ENCODE measurements at regions not wholly inside any gene's neighbourhood (a gene's known extent, or its start where the extent isn't known, plus 50 kb on each side); places are given as distances from the start of the nearest gene placed in this dataset.
A peak's percentile ranks its signal among the peaks of the same experiment; 100 is the strongest.

DNA sequence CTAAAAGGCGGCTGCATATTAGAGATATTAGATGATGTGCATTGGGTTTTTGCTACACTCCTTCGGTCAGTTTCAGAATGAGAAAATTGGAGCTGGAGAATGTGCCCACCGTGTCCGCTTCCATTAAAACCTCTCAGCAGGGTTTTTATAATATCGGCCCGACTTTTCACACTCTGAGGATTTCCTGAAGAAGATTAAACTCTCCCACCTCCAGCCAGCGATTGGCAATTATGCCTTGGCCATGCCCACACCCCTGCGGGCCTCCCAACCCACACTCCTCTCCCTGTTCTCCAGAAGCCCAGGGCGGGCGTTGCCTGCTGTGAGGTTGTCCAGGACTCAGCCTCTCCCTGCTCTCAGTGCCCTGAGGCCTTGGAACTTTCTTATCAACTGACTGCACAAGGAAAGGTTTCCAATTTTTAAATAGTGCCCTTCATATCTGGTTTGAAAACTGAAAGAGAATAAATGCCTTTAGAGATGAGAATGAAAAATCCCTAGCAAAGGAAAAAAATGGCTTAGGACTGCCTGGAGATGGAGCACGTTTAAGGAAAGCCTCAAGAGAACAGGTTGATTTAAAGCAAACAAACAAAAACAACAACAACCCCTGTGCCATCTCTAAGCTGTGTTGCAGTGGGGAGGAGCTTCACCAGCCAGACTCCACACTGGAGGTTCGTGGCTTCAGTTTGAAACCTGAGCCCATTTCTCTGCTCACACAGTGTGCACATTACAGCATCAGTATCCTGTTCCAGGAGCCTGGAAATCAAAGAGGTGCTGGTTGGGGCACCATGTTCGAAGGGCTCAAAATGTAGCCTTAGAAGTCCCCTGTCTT lies 292.9 kb downstream of the NSG2 start:
- peak; percentile 92 for DNase-seq

DNA sequence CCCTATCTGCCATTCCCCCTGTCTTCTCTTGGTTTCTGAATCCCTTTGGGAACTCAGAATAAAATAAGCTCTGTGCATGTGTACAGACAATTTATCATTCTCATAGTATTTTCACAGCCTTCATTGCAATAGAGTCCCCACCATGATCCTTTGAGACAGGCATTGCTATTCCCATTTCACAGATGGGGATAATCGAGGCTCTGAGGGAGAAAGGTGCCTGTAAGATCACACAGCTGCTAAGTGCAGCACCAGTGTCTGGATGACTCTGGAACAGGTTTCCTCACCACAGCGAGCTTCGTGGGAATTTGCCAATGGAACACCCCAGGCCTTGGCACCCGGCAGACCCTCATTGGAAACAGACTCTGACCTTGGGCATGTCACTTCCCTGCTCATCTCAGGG lies 293.6 kb downstream of the NSG2 start:
- no peak for DNase-seq

DNA sequence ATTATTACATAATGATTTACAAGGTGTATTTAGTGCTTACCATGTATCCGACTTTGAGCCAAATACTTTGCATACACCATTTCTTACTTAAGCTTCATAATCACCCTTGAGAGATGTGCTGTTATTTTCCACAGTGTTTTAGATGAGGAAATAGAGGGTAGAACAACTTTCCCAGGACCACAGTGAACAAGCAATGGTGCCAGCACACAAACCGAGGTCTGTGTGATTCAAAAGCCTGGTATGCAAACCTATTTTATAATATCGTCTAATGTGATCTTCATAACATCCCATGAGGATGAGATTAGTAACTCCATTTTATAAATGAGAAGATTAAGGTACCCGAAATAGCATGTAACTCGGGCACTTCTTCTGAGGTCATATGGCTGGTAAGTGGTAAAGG lies 294.7 kb downstream of the NSG2 start:
- no peak for DNase-seq

DNA sequence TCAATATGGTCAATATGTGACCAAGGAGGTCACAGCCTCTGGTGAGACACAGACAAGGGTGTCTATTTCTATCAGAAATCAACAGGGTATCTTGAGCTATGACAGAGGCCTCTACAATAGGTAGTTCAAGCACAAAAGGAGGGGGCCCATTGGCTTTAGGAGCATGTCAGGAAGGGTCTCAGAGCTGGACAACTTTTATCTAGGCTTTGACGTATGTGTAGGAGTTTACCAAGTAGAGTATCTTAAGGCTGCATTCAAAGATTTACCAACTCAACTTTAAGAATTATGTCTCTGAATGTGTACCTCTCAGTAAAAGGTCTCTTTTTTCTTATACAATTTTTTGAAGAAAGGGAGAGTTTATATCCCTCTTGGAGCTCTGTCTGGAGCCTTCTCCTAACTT lies 297.2 kb downstream of the NSG2 start:
- DNase-seq, result no peak

DNA sequence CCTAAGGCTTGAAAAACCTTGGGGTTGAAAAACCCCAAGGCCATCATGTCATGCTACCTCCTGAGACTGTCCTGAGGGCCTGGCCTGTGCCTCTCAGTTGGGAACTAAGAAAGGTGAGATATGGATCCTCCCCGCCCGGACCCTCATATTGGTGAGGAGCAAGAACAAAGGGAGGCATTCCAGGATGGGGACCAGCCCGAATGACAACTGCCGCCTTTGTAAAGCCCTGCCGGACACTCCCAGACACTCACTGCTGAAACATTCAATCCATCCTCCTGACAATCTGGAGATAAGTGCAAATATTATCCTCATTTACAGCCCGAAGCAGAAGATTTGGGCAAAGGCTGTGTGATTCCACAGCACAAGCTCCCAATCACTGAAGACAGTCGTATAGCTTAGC lies 298.3 kb downstream of the NSG2 start:
- DNase-seq, result no peak

DNA sequence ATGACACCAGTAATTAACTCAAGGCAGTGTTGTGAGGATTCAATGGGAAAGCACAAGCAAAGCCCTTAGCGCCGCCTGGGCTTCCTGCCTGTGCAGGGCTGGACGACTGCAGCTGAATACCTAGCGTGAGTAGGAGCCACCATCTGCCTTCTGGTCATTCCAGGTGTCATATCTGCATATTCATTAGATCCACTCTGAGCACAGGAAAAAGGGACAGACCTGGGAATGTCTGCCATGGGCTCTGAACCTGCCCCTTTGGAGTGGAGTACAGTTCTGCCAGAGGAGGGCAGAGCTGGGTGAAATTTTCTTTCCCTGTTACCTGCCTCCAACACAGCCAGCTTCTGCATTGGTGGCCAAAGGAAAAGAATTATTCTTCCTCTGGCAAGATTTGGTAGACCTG lies 298.8 kb downstream of the NSG2 start:
- DNase-seq, result peak; percentile 87

DNA sequence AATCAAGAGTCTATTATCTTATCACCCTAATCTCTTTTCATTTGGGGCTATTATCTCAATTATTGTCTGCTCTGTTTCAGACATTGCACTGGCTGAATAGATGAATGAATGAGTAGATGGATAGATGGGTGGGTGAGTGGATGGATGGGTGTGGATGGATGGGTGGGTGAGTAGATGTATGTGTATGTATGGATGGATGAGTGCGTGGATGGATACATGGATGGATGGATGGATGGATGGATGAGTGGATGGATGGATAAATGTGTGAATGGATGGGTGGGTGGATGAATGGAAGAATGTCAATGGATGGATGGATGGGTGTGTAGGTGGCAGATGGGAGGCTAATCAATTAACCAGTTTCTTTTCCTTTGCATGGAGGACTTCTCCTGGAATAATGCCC lies 301.7 kb downstream of the NSG2 start:
- no peak for DNase-seq

DNA sequence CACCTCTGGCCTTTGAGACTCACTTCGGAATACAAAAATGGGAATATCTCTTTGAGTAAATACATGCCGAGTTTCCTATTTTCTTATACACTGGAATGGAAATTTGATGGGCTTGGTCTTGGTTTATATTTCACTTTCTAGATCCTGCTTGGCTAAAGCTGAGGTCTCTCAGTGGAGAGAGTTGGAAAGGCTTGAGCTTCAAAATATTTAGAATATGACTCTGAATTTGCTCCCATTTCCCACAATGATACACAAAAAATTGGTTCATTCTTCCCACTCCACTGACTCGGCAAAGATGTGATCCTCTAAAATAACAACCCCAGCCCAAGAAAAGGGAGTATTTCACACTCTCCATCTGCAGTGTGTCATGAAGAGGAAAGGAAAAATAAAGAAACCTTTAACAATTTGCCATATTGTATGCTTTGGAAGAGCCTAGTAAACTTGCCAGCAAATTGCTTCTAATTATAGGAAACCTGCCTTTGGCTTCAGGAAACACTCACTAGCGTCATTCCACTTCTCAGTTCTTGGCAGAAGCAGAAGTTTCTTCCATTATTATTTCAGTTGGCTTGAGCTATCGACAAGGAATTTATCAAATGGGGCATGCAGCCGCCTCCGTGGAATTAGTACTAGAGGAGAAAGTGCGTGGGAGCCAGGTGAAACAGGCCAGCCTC lies 302.9 kb downstream of the NSG2 start:
- DNase-seq, result peak; percentile 11

DNA sequence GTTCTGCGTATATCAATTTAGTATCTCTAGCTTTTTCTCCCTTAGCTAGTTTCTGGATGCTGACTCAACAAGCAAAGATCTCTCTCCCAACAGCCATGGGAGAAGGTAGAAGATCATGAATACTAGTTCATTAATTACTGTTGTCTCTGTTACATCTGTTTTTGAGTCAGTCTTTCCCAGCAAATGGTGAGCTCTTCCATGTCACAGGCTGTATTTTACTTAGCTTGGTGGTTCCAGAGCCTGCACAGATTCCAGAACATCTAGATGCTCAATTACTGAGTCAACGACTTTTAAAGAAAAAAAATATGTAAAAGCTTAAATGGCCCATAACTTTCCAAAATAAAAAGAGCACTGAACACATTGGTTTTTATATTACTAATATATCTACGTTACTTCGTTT lies 307.2 kb downstream of the NSG2 start:
- no peak for DNase-seq

DNA sequence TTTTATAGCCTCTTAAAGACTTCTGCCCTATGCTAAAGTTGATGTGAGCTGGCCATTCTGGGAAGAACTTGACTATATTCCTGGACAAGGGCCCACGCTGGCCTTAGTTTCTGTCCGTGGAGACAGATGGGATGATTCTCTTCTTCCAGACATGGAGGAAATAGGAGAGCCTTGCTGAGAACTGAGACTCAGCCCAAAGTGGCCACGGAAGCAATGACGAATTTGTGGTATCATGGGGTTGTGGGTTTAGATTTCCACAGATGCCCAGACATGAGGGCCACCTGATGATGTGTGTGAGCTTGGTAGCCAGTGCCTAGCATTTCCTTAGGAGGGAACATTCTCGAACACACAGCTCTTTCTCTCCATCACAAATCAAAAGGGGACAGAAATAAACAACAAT lies 309.1 kb downstream of the NSG2 start:
- DNase-seq, result no peak

DNA sequence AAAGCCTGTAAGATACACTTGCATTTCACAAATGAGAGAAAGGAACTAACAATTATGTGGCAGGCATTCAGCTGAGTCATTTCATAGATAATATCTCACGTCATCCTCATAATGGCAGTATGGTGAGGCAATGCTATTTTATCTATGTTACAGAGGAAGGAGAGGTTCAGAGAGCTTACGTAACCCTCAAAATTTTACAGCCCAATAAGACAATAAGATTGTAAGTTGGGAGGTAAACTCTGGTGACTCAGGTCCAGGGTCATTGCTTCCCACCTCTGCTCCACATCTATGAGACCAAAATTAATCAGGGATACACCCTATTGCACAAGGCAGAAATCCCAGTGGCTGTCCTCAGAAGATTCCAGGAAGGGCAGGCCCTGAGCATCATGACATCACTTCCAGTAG lies 309.7 kb downstream of the NSG2 start:
- DNase-seq, result no peak

DNA sequence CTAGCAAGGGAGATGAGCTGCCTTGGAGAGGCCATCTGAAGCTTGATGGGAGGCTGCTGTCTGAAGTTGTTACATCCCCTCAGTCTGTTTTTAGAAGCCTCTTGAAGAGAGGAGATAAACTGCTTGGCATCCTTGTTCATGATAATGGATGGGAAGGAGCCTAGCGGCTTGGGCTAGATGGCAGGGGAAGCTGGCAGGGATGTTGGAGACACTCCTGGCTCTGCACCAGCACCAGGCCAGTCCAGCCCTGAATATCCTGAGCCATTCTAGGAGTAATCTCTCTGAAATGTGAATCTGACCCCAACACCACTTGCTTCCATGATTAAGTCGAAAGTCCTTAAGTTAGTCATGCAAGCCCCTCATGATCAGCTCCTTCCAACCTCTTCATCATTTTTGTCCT lies 310.5 kb downstream of the NSG2 start:
- no peak for DNase-seq

DNA sequence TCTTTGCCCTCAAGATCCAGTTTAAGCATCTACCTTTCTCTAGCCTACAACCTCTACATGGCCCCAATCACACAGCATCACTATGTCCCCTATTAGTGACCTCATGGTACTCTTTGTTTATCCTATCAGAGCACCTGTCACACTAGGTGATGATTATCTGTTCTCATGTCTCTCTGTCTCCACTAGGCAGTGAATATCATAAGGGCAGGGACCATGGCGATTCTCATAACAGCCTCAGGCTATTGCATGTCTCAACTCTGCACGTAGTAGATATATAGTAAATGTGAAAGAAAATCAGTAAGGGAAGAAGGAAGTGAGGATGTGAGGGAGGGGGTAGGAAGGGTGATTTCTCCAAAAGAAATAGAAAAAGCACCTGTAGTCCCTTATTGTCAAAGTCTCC lies 311.0 kb downstream of the NSG2 start:
- DNase-seq, result peak; percentile 43

DNA sequence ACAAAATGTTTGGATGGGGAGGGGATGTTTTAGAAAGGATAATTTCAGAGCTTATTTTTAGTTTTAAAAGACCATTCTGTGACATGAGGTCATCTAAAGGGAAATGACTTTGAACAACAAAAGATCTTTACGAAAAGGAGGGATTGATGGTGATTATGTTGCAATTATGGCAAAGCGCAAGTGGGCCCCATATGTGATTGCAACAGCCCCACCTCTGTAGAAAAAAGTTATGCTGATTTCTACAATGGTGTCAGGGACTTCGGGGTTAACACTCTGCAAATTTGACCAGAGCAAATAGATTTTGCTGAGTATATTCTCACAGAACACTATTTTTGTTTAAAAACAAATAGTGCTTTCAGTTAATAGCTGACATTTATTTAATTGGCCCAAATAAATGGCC lies 312.8 kb downstream of the NSG2 start:
- DNase-seq, result no peak

DNA sequence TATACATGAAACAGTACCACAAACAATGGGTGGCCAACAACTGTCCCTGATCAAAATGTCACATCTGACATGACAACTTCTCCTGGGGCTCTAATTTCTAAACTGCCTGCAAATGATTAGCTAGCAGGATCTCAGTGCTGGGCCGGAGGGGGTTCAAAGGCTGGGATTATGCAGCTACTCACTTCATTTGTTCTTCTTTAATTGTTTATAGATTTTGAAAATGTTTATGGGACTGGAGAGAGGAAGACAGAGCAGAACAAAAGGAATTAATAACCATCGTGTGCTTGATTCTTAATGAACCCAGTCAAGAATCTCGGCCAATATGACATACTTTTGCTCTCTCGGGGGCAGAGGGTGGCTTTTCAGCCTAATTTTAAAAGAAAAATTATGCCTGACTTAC lies 313.6 kb downstream of the NSG2 start:
- no peak for DNase-seq

DNA sequence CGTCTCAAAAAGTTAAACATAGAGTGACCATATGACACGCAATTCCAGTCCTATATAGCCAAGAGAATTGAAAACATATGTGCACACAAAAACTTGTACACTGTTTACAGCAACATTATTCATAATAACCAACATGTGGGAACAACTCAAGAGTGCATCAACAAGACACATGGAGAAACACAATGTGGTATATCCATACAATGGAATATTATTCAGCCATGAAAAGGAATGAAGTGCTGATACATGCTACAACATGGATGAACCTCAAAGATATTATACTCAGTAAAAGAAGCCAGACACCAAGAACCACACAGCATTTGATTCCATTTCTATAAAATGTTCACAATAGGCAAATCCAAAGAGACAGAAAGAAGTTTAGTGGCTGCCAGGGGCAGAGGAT lies 317.0 kb downstream of the NSG2 start:
- DNase-seq, result no peak

DNA sequence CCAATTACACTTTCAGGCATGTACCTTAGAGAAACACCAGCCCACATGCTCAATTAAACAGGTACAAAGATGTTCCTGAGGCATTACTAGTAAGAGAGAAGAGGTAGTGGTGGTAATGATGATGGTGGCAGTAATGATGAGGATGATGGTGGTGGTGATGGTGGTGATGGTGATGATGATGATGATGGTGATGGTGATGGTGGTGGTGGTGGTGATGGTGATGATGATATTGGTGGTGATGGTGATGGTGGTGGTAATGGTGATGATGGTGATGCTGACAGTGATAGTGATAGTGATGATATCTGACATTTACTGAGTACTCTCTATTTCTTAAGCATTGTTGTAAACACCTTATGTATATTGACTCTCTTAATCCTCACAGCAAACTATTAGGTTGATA lies 318.4 kb downstream of the NSG2 start:
- DNase-seq, result no peak

DNA sequence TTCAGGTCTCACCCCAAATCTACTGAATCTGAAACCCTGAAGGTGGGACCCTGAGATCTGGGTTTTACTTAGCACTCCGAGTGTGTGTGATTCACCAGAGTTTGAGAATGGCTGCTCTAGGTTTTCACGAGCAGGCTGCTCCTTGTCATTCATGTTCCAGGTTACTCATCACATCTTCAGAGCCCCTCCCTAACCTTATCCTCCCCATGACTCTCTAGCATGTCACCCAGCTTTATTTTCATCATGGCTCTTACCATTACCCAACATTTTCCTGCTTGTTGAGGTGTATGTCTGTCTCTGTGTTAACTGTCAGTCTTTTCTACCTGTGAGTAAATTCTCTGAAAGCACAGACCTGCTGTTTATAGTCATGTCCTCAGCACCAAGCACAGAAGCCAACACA lies 319.2 kb downstream of the NSG2 start:
- no peak for DNase-seq

DNA sequence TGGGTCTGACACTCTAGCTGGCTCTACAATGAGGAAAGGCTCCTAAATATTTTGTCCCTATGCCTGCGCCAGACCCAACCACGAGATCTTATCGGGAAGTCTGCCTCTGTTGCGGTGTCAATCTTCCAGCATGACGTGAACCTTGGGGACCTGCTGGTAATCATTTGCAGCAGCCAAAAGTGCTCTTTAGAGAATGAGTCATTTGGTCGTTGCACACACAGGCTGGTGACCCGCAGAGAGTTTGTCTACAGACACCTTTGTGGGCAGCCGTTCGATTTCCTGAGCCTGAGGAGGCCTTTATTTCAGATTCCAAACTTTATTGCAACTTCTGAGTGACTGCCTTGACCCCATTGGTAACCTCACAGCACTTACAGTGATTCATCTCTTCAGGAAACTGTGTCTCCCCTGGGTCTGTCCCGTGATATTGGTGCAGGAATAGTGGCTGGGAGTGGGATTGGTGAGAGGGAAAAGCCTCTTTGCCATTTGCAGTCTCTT lies 326.1 kb downstream of the NSG2 start:
- DNase-seq, result peak; percentile 77

DNA sequence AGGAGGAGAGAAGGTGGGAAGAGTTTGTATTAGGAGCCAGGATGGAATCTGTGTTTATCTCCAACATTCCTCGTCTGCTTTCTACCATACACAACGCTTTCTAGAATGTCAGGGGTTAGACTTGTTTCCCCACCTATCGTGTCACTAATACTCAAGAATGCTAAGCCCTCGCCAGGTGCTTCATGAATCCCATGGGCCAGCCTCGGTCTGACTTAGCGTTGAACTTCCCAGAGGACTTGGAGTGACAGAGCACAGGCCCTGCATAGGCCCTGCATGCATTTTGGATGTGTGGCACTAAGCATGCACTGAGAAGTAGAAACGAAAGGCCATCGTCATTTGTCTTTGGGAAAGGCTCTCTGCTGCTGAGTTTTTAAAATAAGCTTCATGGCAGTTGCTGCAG lies 328.7 kb downstream of the NSG2 start:
- DNase-seq, result no peak

DNA sequence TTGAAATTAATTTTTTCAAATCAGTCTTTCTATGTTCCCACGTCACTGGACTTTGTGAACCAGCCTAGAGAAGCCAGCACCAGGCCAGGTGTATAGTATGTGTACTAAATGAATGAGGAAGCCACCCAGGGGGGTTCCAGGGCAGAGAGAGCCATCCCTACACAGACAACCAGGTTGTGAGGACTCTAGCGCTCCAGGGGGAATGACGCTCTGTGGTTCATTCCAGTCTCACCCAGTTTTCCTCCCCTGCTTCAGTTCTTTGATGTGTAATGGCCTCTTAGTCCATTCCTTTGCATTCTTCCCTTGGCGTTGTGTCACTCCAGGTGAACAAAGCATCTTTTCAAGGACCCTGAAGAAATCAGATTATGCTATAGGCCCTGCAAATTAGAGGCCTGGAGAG lies 330.6 kb downstream of the NSG2 start:
- no peak for DNase-seq

DNA sequence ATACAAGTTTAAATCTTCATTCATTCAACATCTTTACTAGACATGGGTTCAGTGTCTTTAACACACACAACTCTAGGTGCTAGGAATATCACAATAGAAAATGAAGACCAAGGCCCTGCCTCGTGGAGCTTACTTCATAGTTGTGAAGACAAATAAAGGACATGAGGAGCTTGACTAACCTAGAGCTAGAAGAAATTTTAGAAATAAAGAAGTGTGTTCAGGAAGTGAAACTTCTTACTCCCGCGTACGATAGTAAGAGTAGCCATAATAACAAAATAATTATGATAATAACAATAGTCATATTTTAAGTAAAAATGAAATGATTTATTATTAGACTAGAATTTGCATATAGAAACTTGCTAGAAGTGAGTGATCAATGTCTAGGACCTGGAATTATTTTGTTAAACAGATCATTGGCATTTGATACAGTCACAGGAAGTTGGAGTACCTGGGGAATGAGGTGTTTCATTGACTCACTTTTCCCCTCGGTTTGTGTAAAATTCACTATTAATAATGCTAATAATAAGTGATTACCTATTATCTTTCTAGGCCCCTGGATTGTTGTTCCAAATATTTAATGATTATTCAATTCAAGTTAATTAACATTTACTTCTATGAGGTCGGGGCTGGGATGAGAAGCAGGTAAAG lies 331.3 kb downstream of the NSG2 start:
- DNase-seq, result no peak

DNA sequence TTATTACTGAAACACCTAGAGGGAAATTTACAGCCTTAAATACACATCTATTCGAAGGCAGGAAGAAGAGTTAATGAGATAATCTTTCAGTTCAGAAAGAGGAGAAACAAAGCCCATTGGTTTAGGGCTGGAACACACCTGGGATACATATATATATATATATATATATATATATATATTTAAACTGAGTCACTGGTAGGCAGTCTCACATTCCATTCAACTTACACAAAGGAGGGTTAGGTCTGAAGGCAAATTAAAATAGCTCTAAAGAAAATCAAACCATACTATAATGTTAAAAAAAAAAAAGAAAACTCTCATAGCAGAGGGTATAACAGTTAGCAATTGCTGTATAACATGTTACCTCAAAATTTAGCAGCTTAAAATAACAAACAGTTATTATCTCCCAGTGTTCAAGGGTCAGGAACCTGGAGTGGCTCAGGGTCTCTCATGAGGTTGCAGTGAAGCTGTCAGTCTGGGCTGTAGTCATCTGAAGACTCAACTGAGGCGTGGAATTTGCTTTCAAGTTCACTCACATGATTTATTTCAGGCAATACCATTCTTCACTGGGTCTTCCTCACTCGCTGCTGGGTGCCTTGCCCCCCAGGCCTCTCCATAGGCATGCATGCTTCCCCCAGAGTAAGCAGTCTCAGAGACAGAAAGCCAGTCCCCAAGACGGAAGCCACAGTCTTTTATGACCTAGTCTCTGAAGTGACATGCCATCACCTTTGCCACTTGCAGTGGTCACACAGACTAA lies 332.8 kb downstream of the NSG2 start:
- DNase-seq, result no peak

Data from NCI-H69 (cell line).